CD1c-positive myeloid dendritic cell (primary cell): ENCODE measurements at regions not wholly inside any gene's neighbourhood (a gene's known extent, or its start where the extent isn't known, plus 50 kb on each side); places are given as distances from the start of the nearest gene placed in this dataset.
"Not testable (repeated sequence)": the region's sequence is repeated elsewhere in the genome, so short reads cannot be mapped to it uniquely, and the experiment has no call there.

Source experiments
- DNase-seq: peaks from one replicate; pipeline ENCODE4 v3.0.0-alpha.2; 2016; ENCODE audit errors: extremely low spot score

DNA sequence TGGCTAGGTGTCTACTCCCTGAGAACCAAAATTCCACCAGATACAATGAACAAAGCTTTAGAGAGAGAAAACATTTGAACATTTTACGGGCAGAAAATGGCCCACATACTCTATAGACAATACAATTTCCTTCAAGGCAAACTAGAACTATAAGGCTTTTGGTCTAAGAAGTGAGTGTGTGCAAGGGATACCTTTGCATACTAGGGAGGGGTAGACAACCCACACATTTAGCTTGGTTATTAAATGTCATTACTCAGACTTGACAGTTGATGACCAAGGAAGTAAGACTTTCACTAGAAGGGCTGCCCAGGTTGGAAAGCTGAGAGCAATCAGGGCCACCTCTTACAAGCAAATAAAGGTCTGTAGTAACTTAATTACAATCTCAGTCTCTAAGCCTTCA, 64.0 kb upstream of the PLEKHM1 start:
- DNase-seq, result not testable (repeated sequence)

DNA sequence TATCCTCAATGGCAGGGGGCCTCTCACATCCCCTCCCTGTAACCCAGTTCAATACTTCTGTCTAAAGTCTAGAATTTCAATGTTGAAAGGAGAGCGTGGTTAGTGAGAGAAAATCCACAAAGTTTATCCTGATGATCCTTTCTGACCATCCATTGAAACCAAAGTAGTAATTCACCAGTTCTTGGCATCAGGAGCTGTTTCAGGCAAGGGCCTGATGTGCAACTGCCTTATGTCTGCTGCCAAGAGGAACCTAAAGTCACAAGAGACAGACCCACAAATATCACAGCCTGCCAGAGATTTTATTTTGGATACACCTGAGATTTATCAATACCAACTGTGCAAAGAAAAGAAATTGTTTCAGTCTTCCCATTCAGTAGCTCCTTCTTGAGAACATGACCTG, 68.3 kb upstream of the PLEKHM1 start:
- not testable (repeated sequence) for DNase-seq

DNA sequence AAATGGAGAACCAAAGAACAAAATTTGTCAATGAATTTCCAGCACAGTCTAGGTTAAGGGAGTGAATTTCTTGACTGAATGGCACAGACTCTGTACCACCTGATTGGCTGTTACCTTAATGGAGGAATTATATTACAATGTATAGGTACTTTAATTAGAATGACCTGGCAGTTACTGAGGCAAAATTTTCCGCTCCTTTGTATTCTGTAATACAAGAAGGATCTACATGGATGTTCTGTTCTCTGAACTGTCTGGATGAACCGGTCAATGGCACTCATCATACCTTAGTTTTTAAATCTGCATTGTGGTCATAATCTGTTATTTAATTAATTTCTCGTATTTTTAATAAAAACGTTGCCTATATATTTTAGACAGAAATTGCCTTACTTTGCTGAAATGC, 72.3 kb upstream of the PLEKHM1 start:
- DNase-seq, result not testable (repeated sequence)

DNA sequence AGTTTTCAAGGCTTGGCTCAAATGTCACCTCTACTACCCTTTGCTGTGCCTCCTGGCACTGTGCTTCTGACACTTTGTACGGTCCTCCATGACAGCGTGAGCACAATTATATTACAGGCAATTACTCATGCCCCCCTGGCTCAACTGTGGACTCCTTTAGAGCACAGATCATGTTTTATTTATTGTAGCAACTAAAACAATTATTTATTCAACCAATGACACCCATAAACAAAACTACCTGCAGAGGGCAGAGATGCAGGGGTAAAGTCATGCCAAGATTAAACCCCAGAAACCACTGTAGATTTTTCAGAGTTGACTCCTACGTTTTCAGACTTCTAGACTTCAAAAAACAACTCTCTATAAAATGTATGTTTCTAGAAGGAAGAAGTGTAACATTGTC, 72.8 kb upstream of the PLEKHM1 start:
- not testable (repeated sequence) for DNase-seq

DNA sequence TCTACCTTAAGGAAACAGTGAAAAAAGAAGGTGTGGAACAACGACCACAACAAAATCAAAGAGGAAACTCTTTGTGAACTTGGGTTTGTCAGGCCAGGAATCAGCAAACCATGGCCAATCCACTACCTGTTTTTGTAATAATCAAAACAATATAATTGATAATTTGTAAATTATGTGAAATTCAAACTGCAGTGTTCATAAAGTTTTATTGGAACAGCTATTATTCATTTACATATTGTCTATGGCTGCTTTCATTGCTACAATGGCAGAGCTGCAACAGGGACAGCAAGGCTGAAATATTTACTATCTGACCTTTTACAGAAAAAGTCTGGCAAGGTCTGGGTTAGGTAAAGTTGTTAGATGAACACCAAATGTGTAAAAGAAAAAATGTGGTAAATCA, 77.8 kb upstream of the PLEKHM1 start:
- not testable (repeated sequence) for DNase-seq

DNA sequence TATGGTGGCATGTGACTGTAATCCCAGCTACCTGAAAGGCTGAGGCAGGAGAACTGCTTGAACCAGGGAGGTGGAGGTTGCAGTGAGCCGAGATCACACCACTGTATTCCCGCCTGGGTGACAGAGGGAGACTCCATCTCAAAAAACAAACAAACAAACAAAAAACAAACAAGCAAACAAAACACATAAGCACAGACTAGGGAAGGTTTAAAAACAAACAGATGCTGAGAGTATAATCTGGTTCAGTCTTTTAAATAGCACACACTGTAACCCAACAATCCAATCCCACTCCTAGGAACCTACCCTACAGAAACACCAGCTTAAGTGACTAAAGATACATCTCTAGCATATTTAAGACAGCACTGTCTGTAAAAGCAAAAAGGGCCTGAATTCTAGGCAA, 82.8 kb upstream of the PLEKHM1 start:
- not testable (repeated sequence) for DNase-seq

DNA sequence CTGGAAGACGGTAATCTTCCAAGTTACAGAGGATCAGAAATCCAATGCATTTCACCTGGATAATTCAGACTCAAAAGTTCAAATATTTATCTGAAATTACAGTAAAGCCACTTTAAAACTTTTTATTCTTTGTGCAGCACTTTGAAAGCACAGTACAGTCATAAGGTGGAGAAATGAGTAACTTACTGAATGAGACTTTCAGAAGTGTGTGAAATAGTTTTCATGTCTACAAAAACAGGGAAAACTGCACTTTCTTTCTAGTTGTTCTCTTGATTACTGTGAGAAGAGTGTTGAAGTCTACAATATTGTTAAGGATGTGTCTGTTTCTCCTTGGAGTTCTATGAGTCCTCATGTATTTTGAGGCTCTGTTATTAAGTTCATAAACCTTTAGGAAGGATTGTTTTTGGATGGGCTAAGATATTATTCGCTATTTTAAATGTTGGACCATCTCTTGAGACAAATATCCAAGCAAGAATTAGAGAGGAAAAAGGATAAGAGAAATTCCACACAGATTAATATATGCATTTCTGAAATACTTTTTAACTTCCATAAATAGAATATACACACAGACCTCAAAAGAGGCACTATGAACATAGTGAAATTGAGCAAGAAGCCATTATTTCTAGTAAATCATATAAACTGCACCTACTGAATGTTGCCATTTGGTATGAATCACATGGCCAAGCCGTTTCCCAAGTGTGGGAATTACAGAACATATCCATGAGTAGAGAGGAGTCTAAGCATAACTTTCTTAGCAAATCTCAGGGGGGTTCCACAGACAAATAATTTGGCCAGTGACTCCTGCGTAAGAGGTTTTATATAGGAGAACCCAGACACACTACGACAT, 83.6 kb upstream of the PLEKHM1 start:
- no peak for DNase-seq

DNA sequence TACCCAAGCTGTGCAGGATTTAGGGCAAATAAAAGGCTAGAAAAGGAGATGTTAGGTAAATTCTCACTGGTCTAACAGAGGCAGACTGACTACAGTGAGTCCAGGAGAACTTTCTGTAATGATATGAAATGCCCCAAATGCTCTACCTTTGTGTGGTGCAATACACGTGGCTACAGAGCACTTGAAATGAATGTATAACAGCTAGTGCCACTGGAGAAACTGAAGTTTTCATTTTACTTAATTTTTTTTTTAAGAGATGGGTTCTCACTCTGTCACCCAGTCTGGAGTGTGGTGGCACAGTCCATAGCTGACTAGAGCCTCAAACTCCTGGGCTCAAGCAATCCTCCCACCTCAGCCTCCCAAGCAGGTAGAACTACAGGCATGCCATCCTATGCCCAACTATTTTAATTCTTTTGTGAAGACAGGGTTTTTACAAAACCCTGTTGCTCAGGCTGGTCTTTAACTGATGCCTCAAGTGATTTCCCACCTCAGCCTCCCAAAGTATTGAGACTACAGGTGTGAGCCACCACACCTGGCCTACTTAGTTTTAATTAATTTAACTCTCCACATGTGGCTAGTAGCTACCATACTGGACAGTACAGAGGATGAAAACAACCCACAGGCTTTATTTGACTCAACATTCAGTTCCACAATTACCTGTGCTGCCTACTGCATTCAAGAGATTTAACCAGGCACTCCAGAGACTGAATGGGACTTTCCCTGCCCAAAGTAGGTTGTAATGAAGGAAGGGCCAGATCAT, 84.8 kb upstream of the PLEKHM1 start:
- no peak for DNase-seq

DNA sequence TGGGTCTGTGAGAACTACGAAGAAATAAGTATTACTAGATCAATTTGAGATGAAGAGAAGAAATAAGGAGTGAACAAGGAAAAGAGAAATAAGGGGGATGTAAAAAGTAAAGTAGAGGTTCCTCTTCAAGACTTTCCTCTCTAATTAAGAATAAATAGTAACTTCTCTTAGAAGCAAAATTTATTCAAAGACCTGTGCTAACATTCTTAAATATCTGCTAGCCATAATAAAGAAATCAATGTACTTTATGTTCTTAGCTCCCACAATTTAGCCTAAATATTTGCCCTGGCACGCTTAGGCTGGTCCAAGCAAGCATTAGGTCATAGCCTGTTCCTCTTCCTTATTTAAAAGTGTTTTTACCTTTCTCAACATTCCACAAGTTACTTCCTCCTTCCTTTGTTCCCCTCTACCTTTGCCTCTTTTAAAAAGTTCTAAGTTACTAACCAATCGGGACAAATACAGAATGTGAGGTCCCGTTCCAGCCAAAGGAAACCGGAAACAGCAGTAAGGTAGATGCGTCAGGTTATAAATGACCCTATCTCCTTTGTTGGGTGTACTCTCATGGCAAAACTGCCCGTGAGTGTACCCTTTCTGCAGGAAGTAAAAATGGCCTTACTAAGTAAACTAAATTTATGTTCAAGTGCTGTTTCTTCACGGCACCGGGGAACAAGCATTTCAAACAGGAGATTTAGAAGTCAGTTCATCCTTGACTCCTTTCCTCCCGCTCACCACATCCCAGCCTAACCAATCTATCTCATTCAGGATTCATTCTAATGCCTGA, 86.2 kb upstream of the PLEKHM1 start:
- not testable (repeated sequence) for DNase-seq

DNA sequence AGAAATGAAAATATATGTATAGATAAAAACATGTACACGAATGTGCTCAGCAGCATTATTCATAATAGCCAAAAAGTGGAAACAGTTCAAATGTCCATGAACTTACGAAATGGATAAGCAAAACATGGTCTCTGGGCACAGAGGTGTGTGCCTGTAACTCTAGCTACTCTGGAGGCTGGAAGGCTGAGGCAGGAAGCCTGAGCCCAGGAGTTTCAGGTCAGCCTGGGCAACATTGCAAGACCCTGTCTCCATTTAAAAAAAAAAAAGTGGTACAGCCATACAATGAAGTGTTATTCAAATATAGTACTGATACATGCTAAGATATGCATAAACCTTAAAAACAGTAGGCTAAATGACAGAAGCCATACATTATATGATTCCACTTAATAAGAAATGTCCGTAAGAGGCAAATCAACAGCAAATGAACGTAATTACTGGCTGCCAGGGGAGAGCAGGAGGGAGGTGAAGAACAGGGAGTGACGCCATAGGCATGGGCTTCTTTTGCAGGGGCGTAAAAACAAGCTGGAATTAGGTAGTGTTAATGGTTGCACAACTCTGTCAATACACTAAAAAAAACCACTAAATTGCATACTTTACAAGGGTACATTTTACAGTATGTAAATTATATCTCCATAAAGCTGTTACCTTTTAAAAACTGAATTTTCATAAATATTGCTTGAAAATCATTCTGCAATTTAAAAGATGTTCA, 87.2 kb upstream of the PLEKHM1 start:
- DNase-seq, result no peak

DNA sequence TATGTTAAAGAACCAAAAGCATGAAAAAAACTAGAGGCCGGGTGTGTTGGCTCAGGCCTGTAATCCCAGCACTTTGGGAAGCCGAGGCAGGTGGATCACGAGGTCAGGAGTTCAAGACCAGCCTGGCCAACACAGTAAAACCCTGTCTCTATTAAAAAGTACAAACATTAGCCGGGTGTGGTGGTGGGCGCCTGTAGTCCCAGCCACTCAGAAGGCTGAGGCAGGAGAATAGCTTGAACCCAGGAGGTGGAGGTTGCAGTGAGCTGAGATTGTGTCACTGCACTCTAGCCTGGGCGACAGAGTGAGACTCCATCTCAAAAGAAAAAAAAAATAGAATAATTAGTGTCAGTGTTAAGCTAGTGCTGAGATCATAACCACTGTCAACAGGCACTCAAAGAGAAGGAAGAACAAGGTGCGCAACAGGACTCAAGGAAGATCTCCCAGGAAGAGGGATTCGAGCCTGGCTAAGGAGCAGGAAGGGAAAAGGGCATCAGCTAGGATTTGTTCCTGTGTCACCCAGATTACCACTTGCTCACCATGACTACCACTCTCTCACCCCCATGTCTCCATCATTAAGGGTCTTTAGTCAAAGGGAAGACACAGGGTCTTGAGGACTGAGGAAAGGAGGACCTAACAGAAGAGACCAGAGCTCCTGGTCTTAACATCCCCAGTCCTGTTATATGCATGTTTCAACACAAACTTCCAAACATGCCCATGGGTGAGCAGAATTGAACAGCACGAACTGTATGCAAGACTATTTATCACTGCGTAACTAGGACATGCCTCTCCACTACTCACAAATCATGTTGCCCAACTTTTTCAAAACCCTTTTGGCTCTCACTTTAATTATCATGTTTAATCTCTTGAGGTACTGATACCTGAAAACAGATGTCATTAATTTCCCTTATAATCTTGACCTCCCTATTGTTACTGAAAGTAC, 88.3 kb upstream of the PLEKHM1 start:
- DNase-seq, result no peak

DNA sequence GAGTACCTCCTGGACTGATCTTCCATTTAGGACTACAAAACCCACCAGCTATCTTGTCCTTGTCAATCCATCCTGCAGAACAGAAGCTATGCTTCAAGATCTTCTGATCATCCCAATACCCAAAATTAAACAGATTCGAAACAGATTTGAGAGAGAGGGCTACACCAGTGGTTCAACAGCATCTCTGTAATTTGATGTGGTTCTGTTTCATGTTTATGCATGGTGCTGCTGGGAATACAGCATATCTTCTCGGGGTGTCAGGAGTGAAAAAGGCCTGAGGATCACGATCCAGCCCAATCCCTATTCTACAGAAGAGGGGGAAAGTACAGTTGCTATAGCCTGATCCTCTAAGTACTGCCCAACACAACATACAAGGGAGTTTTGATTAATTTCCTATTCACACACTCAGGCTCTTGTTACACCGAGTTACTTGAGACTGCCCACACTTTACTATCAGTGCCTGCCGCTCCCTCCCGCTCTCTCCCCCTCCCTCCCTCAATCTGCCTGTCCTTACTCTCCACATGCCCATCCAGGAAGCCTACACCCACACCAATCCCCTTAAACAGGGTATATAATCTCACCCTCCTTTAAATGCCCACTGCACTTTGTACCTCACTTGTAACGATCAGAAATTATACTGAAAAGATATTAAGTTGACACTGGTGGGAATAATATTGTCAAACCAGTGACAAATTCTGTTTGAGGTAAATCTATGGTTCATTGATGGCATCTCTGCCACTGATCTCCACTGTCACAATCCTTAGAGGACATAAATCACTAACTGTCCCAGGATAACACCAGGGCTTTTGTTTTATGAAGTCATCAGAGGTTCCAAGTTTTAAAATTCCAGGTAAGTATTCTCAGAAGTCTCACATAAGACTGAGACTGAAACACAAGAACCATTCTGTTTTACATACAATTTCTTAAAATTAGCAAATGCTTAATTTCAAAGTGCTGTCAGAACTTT, 89.3 kb upstream of the PLEKHM1 start:
- no peak for DNase-seq

DNA sequence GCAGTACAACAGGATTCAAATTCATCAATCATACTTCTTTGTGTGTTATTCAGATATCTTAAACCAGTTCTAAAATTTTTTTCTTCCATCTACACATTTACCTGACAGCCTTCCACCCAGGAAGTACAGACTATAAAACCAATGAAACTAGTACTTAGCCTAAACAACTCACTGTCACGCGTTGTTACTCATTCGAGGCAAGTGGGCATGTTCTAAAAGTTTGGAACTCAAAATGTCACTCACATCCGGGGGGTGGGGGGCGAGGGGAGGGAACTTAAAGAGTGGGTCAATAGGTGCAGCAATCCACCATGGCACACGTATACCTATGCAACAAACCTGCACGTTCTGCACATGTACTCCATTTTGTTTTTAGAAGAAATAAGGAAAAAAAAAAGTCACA, 90.4 kb upstream of the PLEKHM1 start:
- no peak for DNase-seq

DNA sequence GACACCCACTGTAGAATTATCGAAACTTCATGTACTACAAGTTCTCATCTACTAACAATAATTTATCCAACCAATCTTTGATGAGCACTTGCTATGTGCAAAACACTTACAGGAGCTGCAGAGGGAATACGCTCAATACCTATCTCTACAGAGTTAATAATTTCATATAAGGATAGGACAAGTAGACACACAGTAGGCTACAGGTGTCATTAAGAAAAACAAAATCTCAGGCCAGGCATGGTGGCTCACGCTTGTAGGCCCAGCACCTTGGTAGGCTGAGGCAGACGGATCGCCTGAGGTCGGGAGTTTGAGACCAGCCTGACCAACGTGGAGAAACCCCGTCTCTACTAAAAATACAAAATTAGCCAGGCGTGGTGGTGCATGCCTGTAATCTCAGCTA, 91.3 kb upstream of the PLEKHM1 start:
- DNase-seq, result no peak

DNA sequence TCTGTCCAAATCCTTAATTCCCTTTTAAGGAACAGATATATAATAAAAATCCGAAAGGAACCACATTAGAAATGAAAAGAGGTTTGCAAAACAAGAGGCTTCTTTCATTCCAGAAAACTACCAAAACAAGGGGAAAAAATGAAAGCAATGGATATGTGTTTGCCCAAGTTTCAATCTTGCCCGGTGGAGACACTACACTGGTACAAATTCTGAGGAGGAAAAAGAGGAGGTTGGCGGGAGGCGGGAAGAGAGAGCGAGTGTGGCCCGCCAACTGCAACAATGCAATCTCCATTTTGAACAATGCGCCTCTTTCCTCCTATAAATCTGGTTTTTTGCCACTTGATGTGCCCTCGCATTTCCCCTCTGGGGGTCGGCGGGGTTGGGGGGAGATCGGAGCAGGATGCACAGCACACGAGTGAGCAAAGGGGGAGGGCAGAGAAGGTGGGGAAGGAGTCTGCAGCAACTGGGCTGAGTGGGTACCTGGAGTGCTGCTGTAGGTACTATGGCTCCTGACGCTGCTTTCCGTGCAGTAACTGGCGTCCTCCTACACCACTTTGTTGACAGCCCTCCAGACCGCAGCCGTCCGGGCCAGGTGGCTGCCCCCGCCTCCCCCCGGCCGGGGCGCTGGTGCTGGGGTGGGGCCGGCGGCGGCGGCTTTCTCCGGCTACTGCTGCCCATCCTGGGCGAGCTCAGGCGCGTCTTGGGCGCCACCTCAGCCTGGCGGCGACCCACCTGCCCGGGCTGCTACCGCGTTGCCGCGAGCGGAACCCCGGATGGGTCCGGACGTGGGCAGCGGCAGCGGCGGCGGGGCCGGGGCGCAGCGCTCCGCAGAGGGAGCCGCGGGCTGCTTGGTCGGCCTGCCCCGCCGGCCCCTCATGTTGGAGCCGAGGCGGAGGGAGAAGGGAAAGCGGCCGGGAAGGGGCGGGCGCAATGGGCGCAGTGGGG, 93.8 kb upstream of the PLEKHM1 start:
- peak; percentile 49 for DNase-seq

DNA sequence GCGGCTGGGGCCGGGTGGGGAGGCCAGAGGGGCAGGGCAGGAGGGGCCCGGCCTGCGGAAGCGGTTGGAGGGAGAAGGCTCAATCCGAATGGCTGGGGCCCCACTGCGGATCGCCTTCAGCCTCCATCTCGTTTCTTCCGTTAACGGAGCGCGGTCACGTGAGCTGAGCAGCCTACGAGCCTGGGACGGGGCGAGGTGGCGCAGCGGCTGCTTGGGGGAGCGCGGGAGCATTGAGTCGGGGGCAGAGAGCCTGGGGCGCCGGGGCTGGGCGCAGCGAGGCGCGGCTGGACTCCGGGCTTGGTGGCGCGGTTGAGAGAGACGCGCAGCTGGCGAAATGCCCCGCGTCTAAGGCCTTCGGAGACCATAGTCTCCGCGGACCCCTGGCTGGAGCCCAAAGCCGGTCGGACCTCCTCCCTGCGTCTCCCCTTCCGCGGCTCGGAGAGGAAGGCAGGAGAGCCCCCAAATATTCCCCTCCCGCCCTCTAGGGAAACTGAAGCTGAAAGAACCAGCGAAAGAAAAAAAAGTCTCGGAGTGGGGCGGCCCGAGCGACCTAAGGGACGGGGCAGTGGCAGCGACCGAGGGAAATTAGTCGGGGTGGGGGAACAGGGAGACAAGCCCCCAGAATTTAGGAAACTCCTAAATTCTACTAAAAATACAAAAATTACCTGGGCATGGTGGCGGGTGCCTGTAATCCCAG, 94.7 kb upstream of the PLEKHM1 start:
- DNase-seq, result peak; percentile 93

DNA sequence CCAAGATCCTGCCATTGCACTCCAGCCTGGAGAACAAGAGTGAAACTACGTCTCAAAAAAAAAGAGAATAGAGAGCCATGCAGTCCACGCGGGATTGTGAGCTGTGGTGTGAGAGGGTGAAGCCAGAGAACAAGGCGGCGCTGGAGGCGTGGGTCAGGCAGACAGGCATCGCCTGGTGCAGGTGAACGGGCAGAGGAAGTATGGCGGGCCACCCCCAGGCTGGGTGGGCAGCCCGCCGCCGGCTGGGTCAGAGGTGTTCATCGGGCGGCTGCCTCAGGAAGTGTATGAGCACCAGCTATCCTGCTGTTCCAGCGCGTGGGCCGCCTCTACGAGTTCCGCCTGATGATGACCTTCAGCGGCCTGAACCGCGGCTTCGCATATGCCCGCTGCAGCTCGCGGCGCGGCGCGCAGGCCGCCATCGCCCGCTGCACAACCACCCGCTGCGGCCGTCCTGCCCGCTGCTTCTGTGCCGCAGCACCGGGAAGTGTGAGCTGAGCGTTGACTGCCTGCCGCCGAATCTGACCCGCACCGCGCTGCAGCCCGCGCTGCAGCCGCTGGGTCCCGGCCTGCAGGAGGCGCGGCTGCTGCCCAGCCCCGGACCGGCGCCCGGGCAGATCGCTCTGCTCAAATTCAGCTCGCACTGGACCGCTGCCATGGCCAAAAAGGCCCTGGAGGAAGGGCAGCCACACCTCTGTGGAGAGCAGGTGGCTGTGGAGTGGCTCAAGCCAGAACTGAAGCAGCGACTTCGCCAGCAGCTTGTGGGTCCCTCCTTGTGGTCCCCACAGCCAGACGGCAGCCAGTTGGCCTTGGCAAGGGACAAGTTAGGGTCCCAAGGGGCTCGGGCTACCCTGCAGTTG, 95.5 kb upstream of the PLEKHM1 start:
- DNase-seq, result peak; percentile 55
